Endothelial cell of umbilical vein (primary cell): ENCODE measurements at regions not wholly inside any gene's neighbourhood (a gene's known extent, or its start where the extent isn't known, plus 50 kb on each side); places are given as distances from the start of the nearest gene placed in this dataset.

ENCODE experiments used
- BruUV-seq: library from RNA; stranded (reverse); fragments of 400-500 nt; replicated peaks from 2 replicates; lab custom pipeline; 2021; lab: Mats Ljungman, UMichigan
- CTCF ChIA-PET: fragments of 300-600, 350-600 bp; sonication (Branson Sonifier 250); formaldehyde crosslinking; loops from one replicate; lab custom pipeline; 2021; ENCODE audit warnings: antibody characterized with exemption, inconsistent platforms; lab: Charles Lee
- POLR2A ChIA-PET: fragments of 300-600, 350-600 bp; sonication (Branson Sonifier 250); formaldehyde crosslinking; loops from one replicate; lab custom pipeline; 2021; ENCODE audit warnings: antibody characterized with exemption, inconsistent platforms; lab: Charles Lee
- DNase-seq: peaks from one replicate; pipeline ENCODE4 v3.0.0-alpha.2; 2011; ENCODE audit warnings: low read depth, low spot score
- FAIRE-seq: peaks from 2 replicates; lab custom pipeline; 2011; peaks lifted over from hg19 to GRCh38; lab: Jason Lieb, UNC
- H2AFZ ChIP-seq: 2 replicates; pipeline ENCODE4 v1.6.0; 2012; ENCODE audit warnings: low read depth, low read length, control low read depth, inconsistent platforms
- H3K27ac ChIP-seq: 2 replicates; pipeline ENCODE4 v1.5.1; 2011; ENCODE audit warnings: low read depth, mild to moderate bottlenecking, control low read depth, low read length, moderate library complexity; ENCODE audit not compliant: insufficient read depth
- H3K27me3 ChIP-seq, 2 experiments: 2 replicates each; pipeline versions ENCODE4 v1.6.0 to v1.6.1; 2011; ENCODE audit warnings: low read length in 2 of 2, mixed read lengths in 1 of 2; ENCODE audit not compliant: control insufficient read depth in 2 of 2, insufficient read depth in 2 of 2
- H3K36me3 ChIP-seq, 2 experiments: 2 replicates in 1 of 2; 3 replicates in 1 of 2; pipeline ENCODE4 v1.5.1; 2011; ENCODE audit warnings: low read length in 2 of 2, mild to moderate bottlenecking in 1 of 2, moderate library complexity in 1 of 2; ENCODE audit not compliant: control insufficient read depth in 2 of 2, insufficient read depth in 2 of 2; ENCODE audit errors: extremely low read depth in 1 of 2
- H3K4me1 ChIP-seq: 3 replicates; pipeline ENCODE4 v1.5.1; 2011; ENCODE audit warnings: mild to moderate bottlenecking, low read length; ENCODE audit not compliant: control insufficient read depth, insufficient read depth; ENCODE audit errors: extremely low read depth
- H3K4me2 ChIP-seq: 2 replicates; pipeline ENCODE4 v1.6.1; 2011; ENCODE audit warnings: low read length, control low read depth, mixed read lengths; ENCODE audit not compliant: insufficient read depth
- H3K4me3 ChIP-seq, 3 experiments: fragments of 200-600 bp in 1 of 3; sonication (generic), shearing (Covaris generic) in 1 of 3; replicated peaks in 1 of 3; 2 replicates each; pipeline ENCODE4 v1.5.1; 2011 to 2016; ENCODE audit warnings: control low read depth in 3 of 3, low read length in 3 of 3, mild to moderate bottlenecking in 2 of 3, inconsistent platforms in 1 of 3, low read depth in 1 of 3, moderate library complexity in 1 of 3; ENCODE audit not compliant: insufficient read depth in 1 of 3
- H3K79me2 ChIP-seq: 2 replicates; pipeline ENCODE4 v1.6.0; 2012; ENCODE audit warnings: low read length, inconsistent platforms; ENCODE audit not compliant: control insufficient read depth, insufficient read depth
- H3K9ac ChIP-seq: replicated peaks from 2 replicates; pipeline ENCODE3; 2011; ENCODE audit warnings: low read length, control low read depth; ENCODE audit not compliant: insufficient read depth; ENCODE audit errors: extremely low read depth
- H3K9me1 ChIP-seq: replicated peaks from 3 replicates; pipeline ENCODE4 v1.6.0; 2011; ENCODE audit warnings: mild to moderate bottlenecking, low read length; ENCODE audit not compliant: control insufficient read depth, insufficient read depth; ENCODE audit errors: extremely low read depth
- H3K9me3 ChIP-seq: replicated peaks from 2 replicates; pipeline ENCODE4 v1.5.1; 2012; ENCODE audit warnings: low read length, inconsistent platforms; ENCODE audit not compliant: control insufficient read depth, insufficient read depth
- H4K20me1 ChIP-seq: replicated peaks from 2 replicates; pipeline ENCODE3; 2011; ENCODE audit warnings: mild to moderate bottlenecking, low read length; ENCODE audit not compliant: control insufficient read depth, insufficient read depth; ENCODE audit errors: extremely low read depth
- CTCF ChIP-seq, 2 donors: IDR thresholded peaks; 1 replicate in 1 of 2; 2 replicates in 1 of 2; pipeline ENCODE4 v1.5.1; 2011; ENCODE audit warnings: low read length in 2 of 2, mild to moderate bottlenecking in 2 of 2, moderate library complexity in 2 of 2, control low read depth in 1 of 2, inconsistent platforms in 1 of 2, low read depth in 1 of 2; ENCODE audit not compliant: insufficient read depth in 1 of 2; ENCODE audit errors: extremely low read depth in 1 of 2
- EZH2 ChIP-seq: IDR thresholded peaks from 2 replicates; pipeline ENCODE4 v1.6.1; 2012; ENCODE audit warnings: borderline replicate concordance, low read depth, mild to moderate bottlenecking, moderate library complexity, low read length, inconsistent platforms; ENCODE audit not compliant: severe bottlenecking
- FOS ChIP-seq: IDR thresholded peaks from 2 replicates; pipeline ENCODE4 v1.6.1; 2011; ENCODE audit warnings: mild to moderate bottlenecking, low read length, moderate library complexity, borderline replicate concordance; ENCODE audit not compliant: insufficient read depth
- GATA2 ChIP-seq: IDR thresholded peaks from 2 replicates; pipeline ENCODE4 v1.7.0; 2011; ENCODE audit warnings: low read depth, mild to moderate bottlenecking, moderate library complexity, mixed read lengths, low read length; ENCODE audit not compliant: insufficient read length, insufficient read depth
- JUN ChIP-seq: IDR thresholded peaks from 2 replicates; pipeline ENCODE4 v1.6.1; 2011; ENCODE audit warnings: borderline replicate concordance, low read depth; ENCODE audit not compliant: insufficient read length, insufficient read depth
- MYC ChIP-seq: IDR thresholded peaks from one replicate; pipeline ENCODE4 v1.6.1; 2011; ENCODE audit warnings: mild to moderate bottlenecking, low read depth, low read length
- POLR2AphosphoS5 ChIP-seq: IDR thresholded peaks from 2 replicates; pipeline ENCODE4 v1.6.1; 2012; ENCODE audit warnings: low read depth, mild to moderate bottlenecking, control low read depth, low read length, moderate library complexity; ENCODE audit not compliant: insufficient read depth
- dilution Hi-C: fragments of 300-500 bp; cut with MboI; formaldehyde crosslinking; loops from one replicate; pipeline ENCODE4 v1.15.0; 2019; ENCODE audit warnings: low sequenced_read_pairs; ENCODE audit not compliant: extremely low pct_ligation_motif_present
- intact Hi-C: fragments of 100-400 bp; cut with micrococcal nuclease; formaldehyde crosslinking; loops from one replicate; pipeline ENCODE4 v1.10.0; 2022

DNA sequence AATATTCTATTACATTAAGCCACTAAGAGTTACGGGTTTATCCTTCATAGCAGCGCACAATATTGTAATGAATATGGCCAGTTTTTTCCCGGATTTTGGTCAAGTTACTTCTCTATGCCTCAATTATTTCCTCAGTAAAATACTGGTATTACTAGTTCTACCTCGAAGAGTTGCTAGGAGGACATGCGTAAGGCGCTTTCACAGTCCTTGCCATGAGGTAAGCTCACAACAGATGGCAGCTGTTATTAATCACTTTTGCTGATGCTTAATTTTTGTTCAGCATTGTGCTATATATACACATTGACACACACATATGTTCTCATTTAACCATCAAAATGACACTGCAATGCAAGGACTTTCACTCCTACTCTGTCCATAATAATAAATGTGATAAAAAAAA is 101.5 kb downstream of the SCG2 start:
- CTCF ChIA-PET: no interaction called here
- dilution Hi-C loops (no loop called here), intact Hi-C loops (no loop called here)
- H2AFZ ChIP-seq: no peak overlapping the region
- no peak overlapping the region for H3K27ac ChIP-seq
- BruUV-seq: no TSS peak
- DNase-seq: no peak
- no peak overlapping the region for H3K4me2 ChIP-seq
- no peak overlapping the region for H3K4me3 ChIP-seq
- no peak for TF ChIP-seq POLR2AphosphoS5
- TF ChIP-seq MYC: no peak
- no peak for TF ChIP-seq CTCF (IDR thresholded peaks at IDR 0.05; ENCODE audit: extremely low read depth in 1 of 2, insufficient read depth in 1 of 2, low read depth in 1 of 2, low read length in 2 of 2)
- TF ChIP-seq FOS: no peak
- H3K36me3 ChIP-seq: no peaks in the 10 kb centered on the region
- no peaks in the 10 kb centered on the region for H3K9me3 ChIP-seq
- H3K27me3 ChIP-seq: no peaks in the 10 kb centered on the region
- no peak for FAIRE-seq
- H3K9me1 ChIP-seq: no peaks in the 10 kb centered on the region
- H3K79me2 ChIP-seq: no peaks in the 10 kb centered on the region
- no peaks in the 10 kb centered on the region for H3K4me1 ChIP-seq
- POLR2A ChIA-PET: no interaction called here
- no peaks in the 10 kb centered on the region for H4K20me1 ChIP-seq
- no peak overlapping the region for H3K9ac ChIP-seq

- ChIA-PET POLR2A (no interaction called here), CTCF (interaction anchor here (1.7 kb wide), 1 partner anchor 41 kb away, joined by 5 read pairs; no protein-coding TSS in a partner anchor)
- Histone ChIP-seq H3K27ac (no peak overlapping the region), H3K9me1 (no peaks in the 10 kb centered on the region), H4K20me1 (no peaks in the 10 kb centered on the region), H3K4me1 (no peaks in the 10 kb centered on the region), H3K27me3 (no peaks in the 10 kb centered on the region), H3K36me3 (no peaks in the 10 kb centered on the region), H3K9ac (no peak overlapping the region), H3K79me2 (no peaks in the 10 kb centered on the region), H3K4me3 (no peak overlapping the region), H3K9me3 (no peaks in the 10 kb centered on the region), H2AFZ (no peak overlapping the region), H3K4me2 (no peak overlapping the region)
- TF ChIP-seq GATA2: no peak
- peak; percentile 29 for TF ChIP-seq JUN
- no peak for TF ChIP-seq EZH2
- no peak for TF ChIP-seq CTCF (IDR thresholded peaks at IDR 0.05; ENCODE audit: extremely low read depth in 1 of 2, insufficient read depth in 1 of 2, low read depth in 1 of 2, low read length in 2 of 2)
- FAIRE-seq (no peak), DNase-seq (no peak)
- intact Hi-C loops (no loop called here), dilution Hi-C loops (no loop called here)
- no TSS peak for BruUV-seq
These were observed 100.5 kb downstream of the SCG2 start for GRCh38 chr2:223501641-223502040.
